ENCODE measurements at regions not wholly inside any gene's neighbourhood (a gene's known extent, or its start where the extent isn't known, plus 50 kb on each side); places are given as distances from the start of the nearest gene placed in this dataset.

GRCh38 chr14:76657846-76658245 is 103.4 kb upstream of the VASH1 start:
- DNase-seq: no peak

- DNase-seq: no peak
Observed at GRCh38 chr14:76662580-76662979, 98.7 kb upstream of the VASH1 start.

DNA sequence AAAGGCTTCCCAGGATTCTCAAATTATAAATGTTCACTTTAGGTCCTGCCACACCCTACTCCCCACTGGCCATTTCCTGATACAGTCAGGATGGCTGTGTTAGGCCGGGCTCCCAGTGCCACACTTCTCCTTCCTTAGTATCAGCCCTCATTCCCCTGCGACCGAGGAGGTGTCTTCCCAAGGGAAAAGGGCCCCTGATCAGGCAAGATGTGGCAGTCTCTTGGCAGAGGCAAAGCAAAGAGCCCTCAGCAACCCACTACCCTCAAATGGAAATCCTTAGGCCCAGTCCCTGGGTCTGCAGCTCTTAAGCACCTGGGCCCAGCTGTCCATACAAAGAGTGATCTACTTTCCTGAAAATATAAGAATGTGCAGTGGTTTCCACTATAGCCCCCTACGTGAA is 96.5 kb upstream of the VASH1 start:
- DNase-seq: no peak

- DNase-seq: no peak
Observed at GRCh38 chr14:76666746-76667145, 94.5 kb upstream of the VASH1 start.

- DNase-seq: no peak
Observed at GRCh38 chr14:76669770-76670169, 91.5 kb upstream of the VASH1 start.

GRCh38 chr14:76672123-76672522 is 89.1 kb upstream of the VASH1 start:
- no peak for DNase-seq

- no peak for DNase-seq
Observed at GRCh38 chr14:76673261-76673660, 88.0 kb upstream of the VASH1 start.

DNA sequence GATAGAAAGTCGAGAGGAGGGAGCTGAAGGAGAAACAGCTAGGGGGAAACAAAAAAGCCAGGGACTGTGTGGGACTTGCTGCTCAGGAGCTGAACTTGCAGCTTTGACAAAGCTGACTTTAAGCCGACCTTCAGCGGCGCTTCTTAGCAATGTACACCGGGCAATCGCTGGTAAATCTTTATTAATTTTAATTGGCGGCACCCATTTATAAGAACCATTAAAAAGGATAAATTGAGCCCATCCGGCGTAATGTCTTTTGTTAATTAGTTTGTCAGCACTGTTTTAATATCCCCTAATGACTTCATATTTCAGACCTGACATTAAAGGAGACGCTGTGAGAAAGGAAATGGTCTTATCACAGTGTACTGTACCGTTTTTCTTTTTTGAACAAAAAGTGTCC is 86.2 kb upstream of the VASH1 start:
- DNase-seq: no peak

DNA sequence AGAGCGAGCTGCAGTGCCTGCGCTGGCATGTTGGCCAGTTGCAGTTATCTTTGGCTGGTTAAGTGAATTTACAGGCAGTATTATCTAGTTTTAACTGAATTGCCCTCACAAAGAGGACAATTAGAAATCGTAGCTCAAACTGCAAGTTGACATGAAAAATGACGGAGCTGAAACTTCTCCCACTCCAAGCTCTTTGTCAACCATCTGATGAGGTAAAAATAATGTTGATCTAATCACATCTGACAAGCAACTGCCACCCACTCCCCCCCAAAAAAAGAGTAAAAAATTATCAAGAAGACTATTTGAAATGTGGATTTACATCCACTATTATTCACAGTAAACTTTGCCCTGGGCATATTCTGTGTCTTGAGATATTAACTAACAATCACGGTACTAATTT is 84.7 kb upstream of the VASH1 start:
- no peak for DNase-seq

GRCh38 chr14:76677534-76678145 is 83.6 kb upstream of the VASH1 start:
- no peak for DNase-seq

DNA sequence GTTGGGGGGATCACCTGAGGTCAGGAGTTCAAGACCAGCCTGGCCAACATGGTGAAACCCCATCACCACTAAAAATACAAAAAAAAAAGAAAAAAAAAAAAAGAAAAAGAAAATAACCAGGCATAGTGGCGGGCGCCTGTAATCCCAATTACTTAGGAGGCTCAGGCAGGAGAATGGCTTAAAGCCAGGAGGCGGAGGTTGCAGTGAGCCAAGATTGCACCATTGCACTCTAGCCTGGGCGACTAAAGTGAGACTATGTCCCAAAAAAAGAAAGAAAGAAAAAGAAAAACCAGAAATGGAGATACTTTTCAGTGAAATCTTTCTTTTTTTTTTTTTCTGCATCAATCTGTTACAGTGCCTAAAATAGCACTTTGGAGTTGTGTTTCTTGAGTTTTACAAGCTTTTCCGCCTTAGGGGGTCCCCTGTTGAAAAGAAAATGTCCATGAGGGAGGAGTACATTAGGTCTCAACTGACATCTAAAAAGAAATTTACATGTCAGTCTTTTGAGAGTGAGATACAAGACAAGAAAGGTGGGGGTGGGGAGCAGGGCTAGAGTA is 82.9 kb upstream of the VASH1 start:
- DNase-seq: no peak

- no peak for DNase-seq
Observed at GRCh38 chr14:76682367-76682766, 78.9 kb upstream of the VASH1 start.

DNA sequence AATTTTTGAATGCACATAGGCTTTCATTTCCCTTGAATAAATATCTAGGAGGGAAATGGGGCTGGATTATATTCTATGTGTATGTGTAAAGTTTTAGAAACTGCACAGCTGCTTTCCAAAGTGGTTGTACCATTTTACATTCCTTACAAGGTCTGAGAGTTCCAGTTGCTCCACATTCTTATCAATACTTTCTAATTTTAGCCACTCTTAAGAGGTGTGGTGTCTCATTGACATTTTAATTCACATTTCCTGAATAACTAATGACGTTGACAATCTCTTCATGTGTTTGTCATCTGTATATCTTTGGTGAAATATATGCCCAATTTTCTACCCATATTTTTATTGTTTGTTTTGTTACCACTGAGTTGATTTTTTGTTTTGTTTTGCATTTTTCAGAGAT is 74.6 kb upstream of the VASH1 start:
- no peak for DNase-seq

- no peak for DNase-seq
Observed at GRCh38 chr14:76687611-76688382, 73.5 kb upstream of the VASH1 start.

DNA sequence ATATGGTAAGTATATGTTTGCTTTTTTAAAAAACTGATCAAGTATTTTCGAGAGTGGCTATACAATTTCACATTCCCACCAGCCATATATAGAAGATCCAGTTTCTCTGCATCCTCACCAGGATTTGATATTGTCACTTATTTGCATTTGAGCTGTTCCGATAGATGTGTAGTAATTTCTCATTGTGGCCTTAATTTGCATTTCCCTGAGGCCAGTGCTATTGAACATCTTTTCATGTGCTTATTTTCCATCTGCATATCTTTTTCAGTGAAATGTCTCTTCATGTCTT is 72.9 kb upstream of the VASH1 start:
- DNase-seq: no peak

DNA sequence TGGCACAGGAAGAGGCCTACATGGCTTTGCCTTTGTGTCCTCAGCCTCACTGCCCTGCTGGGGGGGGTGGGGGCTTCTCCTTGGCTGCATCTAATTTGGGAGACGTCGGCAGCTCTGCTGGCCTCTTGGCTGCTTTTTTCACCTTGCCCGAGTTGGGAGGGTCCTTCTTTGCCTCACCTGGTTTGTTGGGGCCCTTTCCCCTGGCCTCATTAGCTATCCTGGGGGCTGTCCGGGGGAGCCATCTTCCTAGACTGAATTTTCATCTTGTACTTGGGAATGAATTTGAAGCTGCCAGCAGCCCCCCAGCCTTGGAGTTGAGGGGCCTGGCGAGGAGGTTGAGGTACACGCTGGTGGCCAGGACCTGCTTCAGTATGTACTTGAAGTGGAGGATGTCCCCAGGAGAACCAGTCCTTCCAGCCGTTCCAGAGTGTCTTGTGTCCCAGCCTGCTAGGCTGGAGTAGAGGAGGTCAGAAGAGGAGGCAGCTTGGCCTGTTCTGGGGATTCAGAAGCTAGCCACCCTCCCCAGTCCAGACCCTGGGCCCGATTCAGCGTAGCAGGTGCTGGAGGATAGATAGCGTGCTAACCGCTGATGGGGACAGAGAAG is 70.7 kb upstream of the VASH1 start:
- DNase-seq: no peak

DNA sequence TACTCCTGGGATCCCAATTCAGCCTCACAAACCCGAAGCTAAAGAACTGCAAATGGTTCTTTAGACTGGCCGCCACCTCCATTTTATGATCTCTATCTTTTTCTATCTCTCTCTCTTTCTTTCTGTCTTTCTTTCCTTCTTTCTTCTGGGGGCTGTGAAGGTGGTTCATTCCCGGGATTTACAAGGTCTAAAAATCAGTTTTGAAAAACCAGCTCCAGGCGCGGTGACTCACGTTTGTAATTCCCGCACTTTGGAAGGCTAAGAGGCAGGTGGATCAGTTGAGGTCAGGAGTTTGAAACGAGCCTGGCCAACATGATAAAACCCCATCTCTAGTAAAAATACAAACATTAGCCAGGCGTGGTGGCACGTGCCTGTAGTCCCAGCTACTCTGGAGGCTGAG is 67.2 kb upstream of the VASH1 start:
- DNase-seq: no peak

GRCh38 chr14:76695263-76695920 is 65.9 kb upstream of the VASH1 start:
- no peak for DNase-seq

- DNase-seq: no peak
Observed at GRCh38 chr14:76696361-76696760, 64.9 kb upstream of the VASH1 start.

DNA sequence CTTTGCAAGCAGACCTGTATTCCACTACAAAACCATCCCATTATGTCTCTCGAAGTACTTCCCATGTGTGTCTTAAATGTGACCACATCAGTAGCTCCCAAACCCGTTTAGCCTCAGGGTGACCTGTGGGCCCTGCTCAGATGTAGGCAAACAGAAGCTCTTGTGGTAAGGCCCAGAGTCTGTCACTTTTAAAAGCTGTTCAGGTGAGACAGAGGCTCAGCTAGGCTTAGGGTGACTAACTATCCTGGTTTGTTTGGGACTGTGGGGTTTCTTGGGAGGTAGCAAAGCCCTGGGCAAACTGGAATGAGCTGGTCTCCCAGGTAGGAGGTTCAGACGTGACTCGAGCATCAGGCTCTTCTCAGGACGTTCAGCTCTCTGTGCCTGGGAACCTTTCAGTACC is 64.5 kb upstream of the VASH1 start:
- DNase-seq: no peak

GRCh38 chr14:76697246-76697905 is 63.9 kb upstream of the VASH1 start:
- DNase-seq: no peak

GRCh38 chr14:76698191-76698590 is 63.1 kb upstream of the VASH1 start:
- no peak for DNase-seq

All from anterior cingulate cortex (tissue), 58 donors.